ENCODE measurements at regions not wholly inside any gene's neighbourhood (a gene's known extent, or its start where the extent isn't known, plus 50 kb on each side); places are given as distances from the start of the nearest gene placed in this dataset.

DNA sequence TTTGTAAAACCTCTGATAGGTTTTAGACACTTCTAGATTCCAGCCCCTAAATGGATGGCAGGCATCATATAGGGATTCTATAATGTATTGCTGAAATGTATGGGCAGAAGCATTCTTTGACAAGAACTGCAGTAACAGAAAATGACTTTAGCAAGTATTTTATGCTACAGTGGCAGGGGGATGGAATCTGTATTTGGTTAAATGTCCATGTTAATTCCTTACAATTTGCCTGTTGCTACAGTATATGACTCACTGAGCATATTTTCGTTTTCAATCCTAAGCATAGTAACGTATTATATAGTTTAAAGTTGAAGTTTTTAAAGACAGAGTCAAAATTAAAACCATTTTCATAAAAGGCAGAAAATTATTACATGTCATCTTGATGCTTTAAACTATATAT lies 150.1 kb downstream of the MEX3B start:
- TF ChIP-seq CTCF (IDR thresholded peaks at IDR 0.05) = no peak
- no peak for TF ChIP-seq POLR2A (IDR thresholded peaks at IDR 0.05)

Data from right lobe of liver (tissue), 4 donors.